Muscle of leg (tissue), 3 donors: ENCODE measurements at regions not wholly inside any gene's neighbourhood (a gene's known extent, or its start where the extent isn't known, plus 50 kb on each side); places are given as distances from the start of the nearest gene placed in this dataset.

ENCODE experiments used
- DNase-seq: peaks from one replicate; pipeline ENCODE4 v3.0.0; 2013
- H3K27ac ChIP-seq: one replicate; pipeline ENCODE4 v1.5.1; 2013; ENCODE audit warnings: mild to moderate bottlenecking, low read length, control low read depth
- H3K27me3 ChIP-seq: one replicate; pipeline ENCODE4 v1.6.1; 2013; ENCODE audit warnings: low read length; ENCODE audit not compliant: control insufficient read depth, insufficient read depth
- H3K36me3 ChIP-seq: one replicate; pipeline ENCODE4 v1.6.1; 2013; ENCODE audit warnings: low read length; ENCODE audit not compliant: control insufficient read depth, insufficient read depth
- H3K4me1 ChIP-seq: one replicate; pipeline ENCODE4 v1.6.1; 2013; ENCODE audit warnings: low read length; ENCODE audit not compliant: control insufficient read depth, insufficient read depth
- H3K4me3 ChIP-seq: one replicate; pipeline ENCODE4 v1.5.1; 2013; ENCODE audit warnings: low read length, control low read depth
- H3K9me3 ChIP-seq: replicated peaks from 2 replicates; pipeline ENCODE4 v1.6.1; 2013; ENCODE audit warnings: low read depth, low read length; ENCODE audit not compliant: control insufficient read depth
- WGBS: methylation state at CpG from one replicate; pipeline ENCODE4 v1.1.5; 2013; ENCODE audit warnings: missing lambda C conversion rate; ENCODE audit not compliant: insufficient coverage; 5-methylcytosine and 5-hydroxymethylcytosine counted together

DNA sequence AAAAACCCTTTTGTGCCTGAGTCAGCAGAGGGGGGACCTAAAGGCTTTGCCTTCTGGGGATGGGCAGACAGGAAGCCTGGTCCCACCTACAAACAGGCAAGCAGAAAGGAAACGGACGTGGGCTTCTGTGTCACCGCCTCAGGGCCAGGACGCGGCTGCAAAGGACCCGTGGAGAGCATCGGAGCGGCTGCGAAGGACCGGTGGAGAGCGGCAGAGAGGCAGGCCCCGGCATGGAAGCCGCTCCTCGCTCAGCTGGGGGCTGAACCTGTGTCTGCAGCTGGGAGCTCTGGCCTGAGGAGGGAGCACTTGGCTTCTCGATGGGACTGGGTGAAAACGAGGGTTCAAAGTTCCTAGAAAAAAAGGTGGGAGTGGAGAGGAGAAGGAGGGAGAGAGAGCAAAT is 125.4 kb upstream of the PPP2R2D start:
- Histone ChIP-seq H3K4me1 (peaks cover 17% of the 10 kb centered on the region), H3K9me3 (peaks cover 18% of the 10 kb centered on the region), H3K27ac (no peak overlapping the region), H3K36me3 (no peaks in the 10 kb centered on the region), H3K27me3 (peaks cover 12% of the 10 kb centered on the region), H3K4me3 (no peak overlapping the region)
- 78% methylated on average over 16 of the region's 16 CpGs for WGBS
- DNase-seq = no peak

DNA sequence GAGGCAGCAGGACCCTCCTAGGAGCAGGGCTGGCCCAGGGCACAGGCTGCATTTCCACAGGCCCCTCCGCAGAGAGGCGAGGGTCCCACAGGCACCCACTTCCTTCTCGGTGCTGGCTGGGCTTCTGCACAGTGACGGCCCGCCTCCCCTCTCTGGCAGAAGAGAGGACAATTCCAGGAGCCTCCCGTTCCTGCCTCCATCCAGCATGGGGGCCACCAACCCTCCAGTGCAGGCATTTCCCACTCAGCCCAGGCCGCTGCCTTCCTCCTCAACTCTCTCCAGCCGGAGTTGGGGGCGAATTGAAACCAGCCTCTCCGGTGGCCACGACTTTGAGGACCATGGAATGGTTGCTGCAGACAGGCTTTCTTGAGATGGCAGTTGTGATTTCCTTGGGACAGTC is 125.0 kb upstream of the PPP2R2D start:
- 93% methylated on average over 6 of the region's 11 CpGs for WGBS

DNA sequence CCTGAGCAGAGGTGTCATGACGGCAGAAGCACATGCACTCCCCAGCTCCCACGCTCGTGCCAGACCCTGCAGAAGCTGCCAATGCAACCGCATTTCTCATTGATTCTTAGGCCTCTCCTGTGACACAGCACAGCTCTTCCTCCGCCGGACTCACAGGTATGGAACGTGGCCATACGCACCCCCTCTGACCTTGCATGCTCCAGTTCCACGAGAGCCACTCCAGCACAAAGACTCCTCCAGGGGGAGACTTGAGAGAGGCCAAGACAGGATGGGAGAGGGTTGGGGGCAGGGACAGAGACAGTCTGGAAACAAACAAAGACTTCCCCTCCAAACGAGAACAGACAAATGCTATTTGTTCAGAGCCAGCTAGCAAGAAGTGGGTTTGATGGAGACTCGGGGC is 124.3 kb upstream of the PPP2R2D start:
- 85% methylated on average over 5 of the region's 11 CpGs for WGBS
- Histone ChIP-seq H3K27me3 (peaks cover 12% of the 10 kb centered on the region), H3K27ac (no peak overlapping the region), H3K36me3 (no peaks in the 10 kb centered on the region), H3K4me1 (peaks cover 17% of the 10 kb centered on the region), H3K9me3 (peaks cover 18% of the 10 kb centered on the region), H3K4me3 (no peak overlapping the region)
- no peak for DNase-seq

More for the DNA sequence above, 125.0 kb upstream of the PPP2R2D start:
- Histone ChIP-seq H3K27me3 (peaks cover 12% of the 10 kb centered on the region), H3K4me3 (no peak overlapping the region), H3K9me3 (peaks cover 18% of the 10 kb centered on the region), H3K4me1 (peaks cover 17% of the 10 kb centered on the region), H3K36me3 (no peaks in the 10 kb centered on the region), H3K27ac (no peak overlapping the region)
- DNase-seq = no peak

DNA sequence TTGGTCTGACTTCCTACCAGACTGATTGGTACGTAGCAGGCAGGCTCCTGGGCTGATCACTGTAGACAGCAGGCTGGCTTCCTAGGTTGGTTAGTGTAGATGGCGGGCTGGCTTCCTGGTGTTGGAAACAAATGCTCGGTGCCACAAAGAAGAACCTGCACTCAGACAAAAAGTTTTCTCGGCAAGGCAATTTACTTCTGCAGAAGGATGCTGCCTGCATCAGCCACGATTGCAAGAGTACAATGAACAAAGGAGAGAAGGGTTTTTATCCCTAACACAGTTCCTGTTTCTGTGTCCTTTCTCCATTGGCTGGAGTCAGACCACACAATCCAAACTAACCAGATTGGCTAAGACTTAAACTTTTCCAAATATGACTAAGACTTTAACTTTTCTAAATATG is 123.6 kb upstream of the PPP2R2D start:
- H3K36me3 ChIP-seq = no peaks in the 10 kb centered on the region
- no peak overlapping the region for H3K27ac ChIP-seq
- DNase-seq = no peak
- H3K9me3 ChIP-seq = peaks cover 18% of the 10 kb centered on the region
- no peak overlapping the region for H3K4me3 ChIP-seq
- WGBS = 77% methylated on average over 2 of the region's 5 CpGs
- peaks cover 7% of the 10 kb centered on the region for H3K27me3 ChIP-seq
- peaks cover 10% of the 10 kb centered on the region for H3K4me1 ChIP-seq

DNA sequence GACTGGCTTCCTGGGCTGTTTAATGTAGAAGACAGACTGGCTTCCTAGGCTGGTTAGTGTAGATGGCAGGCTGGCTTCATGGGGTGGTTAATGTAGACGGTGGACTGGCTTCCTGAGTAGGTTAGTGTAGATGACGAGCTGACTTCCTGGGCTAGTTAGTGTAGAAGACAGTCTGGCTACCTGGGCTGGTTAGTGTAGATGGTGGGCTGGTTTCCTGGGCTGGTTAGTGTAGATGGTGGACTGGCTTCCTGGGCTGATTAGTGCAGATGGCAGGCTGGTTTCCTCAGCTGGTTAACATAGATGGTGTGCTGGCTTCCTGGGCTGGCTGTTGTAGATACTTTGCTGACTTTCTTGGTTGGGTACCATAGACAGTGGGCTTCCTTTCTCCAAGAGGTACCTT is 122.9 kb upstream of the PPP2R2D start:
- Histone ChIP-seq H3K27ac (no peak overlapping the region), H3K4me1 (peaks cover 5% of the 10 kb centered on the region), H3K27me3 (peaks cover 4% of the 10 kb centered on the region), H3K36me3 (no peaks in the 10 kb centered on the region), H3K4me3 (no peak overlapping the region), H3K9me3 (peaks cover 18% of the 10 kb centered on the region)
- no peak for DNase-seq
- 94% methylated on average over 2 of the region's 2 CpGs for WGBS

DNA sequence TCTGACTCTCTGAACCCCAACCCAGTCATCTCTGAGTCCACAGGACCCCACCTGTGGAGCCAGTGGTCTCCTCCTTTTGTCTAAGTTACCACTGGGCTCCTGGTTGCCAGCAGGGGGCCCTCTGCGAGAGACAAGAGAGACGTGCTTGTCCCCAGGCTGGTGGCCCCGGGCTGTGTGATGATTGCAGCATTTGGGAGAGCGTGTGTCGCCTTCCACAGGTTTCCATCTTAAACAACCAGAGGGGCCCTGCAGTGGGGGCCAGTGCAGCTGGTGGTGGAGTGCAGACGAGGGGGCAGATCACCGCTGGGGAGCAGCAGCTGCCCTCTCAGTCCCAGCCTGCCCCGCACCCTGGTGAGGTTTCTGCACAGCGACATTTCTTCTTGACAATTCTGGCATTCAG is 122.4 kb upstream of the PPP2R2D start:
- no peak overlapping the region for H3K4me3 ChIP-seq
- no peak overlapping the region for H3K27ac ChIP-seq
- H3K9me3 ChIP-seq = peaks cover 18% of the 10 kb centered on the region
- H3K27me3 ChIP-seq = peaks cover 2% of the 10 kb centered on the region
- no peak for DNase-seq
- 78% methylated on average over 6 of the region's 9 CpGs for WGBS
- H3K4me1 ChIP-seq = peaks cover 2% of the 10 kb centered on the region
- H3K36me3 ChIP-seq = no peaks in the 10 kb centered on the region

DNA sequence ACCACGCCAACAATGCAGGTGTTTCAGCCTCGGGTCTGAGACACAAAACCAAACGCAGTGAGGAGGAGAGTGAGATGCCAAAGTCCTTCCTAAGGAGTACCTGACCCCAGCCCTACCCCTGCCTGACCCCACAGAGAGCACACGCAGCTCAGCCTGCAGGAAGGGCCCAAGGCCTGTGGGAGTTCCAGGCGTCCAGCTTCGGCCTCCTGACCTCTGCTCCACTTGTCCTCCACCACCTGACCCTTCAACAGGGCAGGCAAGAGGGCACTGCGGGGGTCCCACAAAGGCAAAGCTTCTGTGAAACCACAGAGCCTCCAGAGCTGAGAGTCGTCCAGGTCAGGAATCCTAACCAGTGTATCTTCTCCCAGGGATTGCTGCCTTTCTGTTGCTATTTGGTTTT is 122.0 kb upstream of the PPP2R2D start:
- no peak overlapping the region for H3K4me3 ChIP-seq
- H3K4me1 ChIP-seq = no peaks in the 10 kb centered on the region
- DNase-seq = no peak
- WGBS = 90% methylated on average over 6 of the region's 8 CpGs
- H3K27ac ChIP-seq = no peak overlapping the region
- H3K9me3 ChIP-seq = peaks cover 18% of the 10 kb centered on the region
- H3K36me3 ChIP-seq = no peaks in the 10 kb centered on the region
- no peaks in the 10 kb centered on the region for H3K27me3 ChIP-seq

DNA sequence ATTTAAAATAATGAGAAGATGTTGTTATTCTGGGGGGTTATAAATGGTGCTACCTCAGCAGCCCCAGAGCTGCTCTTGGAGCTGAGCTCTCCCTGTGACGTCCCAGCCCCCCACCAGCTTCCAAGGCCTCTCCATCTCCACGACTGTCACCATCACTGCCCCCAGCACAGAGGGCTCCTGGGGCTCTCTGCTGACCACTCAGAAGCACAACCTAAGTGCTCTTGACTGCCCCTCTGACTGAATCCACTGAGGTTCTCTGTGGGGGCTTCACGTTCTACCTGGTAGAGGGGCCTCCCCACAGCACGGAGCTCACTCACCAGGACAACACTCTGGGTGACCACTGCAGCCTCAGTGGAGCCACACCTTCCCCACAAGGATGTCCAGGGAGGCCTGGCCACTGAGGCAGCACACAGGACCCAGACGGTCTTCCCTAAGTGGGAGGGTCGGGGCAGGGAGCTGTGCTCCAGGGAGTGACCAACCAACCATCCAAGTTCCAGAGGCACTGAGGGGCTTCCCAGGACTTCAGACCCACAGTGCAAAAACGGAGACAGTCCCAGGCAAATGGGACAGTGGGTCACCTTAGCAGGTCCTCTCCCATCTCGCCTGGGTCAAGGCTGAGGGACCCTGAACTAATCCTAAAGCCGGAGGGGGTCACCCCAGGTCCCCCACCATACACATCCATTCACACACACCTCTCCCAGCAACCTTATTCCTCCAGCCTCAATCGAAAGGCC is 121.0 kb upstream of the PPP2R2D start:
- no peaks in the 10 kb centered on the region for H3K27me3 ChIP-seq
- no peak overlapping the region for H3K27ac ChIP-seq
- peaks cover 18% of the 10 kb centered on the region for H3K9me3 ChIP-seq
- no peak for DNase-seq
- no peaks in the 10 kb centered on the region for H3K36me3 ChIP-seq
- H3K4me1 ChIP-seq = no peaks in the 10 kb centered on the region
- H3K4me3 ChIP-seq = no peak overlapping the region
- WGBS = 82% methylated on average over 8 of the region's 10 CpGs

DNA sequence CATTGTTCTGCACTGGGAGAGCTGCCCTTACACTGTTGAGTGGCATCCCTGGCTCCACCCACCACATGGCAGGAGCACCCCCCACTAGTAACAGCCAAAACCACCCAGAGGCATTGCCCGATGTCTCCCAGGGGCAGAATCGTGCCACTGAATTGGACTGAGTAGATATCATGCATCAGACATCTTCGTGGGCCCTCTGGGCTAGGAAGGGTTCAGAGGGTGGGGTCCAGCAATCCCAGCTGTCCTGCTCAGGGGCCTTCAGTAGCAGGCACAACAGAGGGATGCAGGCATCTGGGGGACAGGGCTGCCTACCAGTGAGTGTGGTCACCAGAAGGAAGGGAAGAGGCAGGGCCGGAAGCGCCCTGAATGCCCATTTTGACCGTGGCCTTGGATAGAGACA is 119.7 kb upstream of the PPP2R2D start:
- 97% methylated on average over 3 of the region's 6 CpGs for WGBS
- no peak overlapping the region for H3K4me3 ChIP-seq
- DNase-seq = no peak
- no peaks in the 10 kb centered on the region for H3K27me3 ChIP-seq
- peaks cover 18% of the 10 kb centered on the region for H3K9me3 ChIP-seq
- H3K27ac ChIP-seq = no peak overlapping the region
- H3K4me1 ChIP-seq = no peaks in the 10 kb centered on the region
- H3K36me3 ChIP-seq = no peaks in the 10 kb centered on the region

DNA sequence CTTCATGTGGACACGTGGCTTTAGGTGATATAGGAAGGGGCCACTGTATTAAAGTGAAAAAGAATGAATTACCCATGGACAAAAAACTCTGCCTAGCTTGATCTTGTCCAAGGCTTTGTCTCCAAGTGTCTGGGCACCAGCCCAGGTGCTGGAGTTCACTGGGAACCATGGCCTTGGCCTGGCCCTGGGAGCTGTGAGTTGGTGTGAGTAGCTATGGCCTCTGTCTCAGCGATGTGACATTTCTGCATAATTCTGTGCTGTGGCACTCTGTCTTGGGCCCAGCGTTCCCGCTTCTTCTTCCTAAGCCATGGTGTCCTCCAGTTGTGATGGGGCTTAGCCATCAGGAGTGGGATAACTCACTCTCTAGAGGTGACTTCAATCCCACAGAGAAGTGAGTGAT is 119.0 kb upstream of the PPP2R2D start:
- H3K4me1 ChIP-seq = no peaks in the 10 kb centered on the region
- peaks cover 13% of the 10 kb centered on the region for H3K9me3 ChIP-seq
- H3K36me3 ChIP-seq = no peaks in the 10 kb centered on the region
- 100% methylated on average over 1 of the region's 4 CpGs for WGBS
- no peak for DNase-seq
- H3K27ac ChIP-seq = no peak overlapping the region
- H3K4me3 ChIP-seq = no peak overlapping the region
- no peaks in the 10 kb centered on the region for H3K27me3 ChIP-seq
